Activated T-cell treated with anti-CD3 and anti-CD28 coated beads, Interleukin-2, amount 50 U/mL, for 4 hours (primary cell): ENCODE measurements at regions not wholly inside any gene's neighbourhood (a gene's known extent, or its start where the extent isn't known, plus 50 kb on each side); places are given as distances from the start of the nearest gene placed in this dataset.

Experiments used
- ATAC-seq, 2 donors: fragments of 200-7000 bp; cut with Tn5 transposase; one replicate each; pipeline ENCODE4 v1.10.0; 2021
- DNase-seq: peaks from one replicate; pipeline ENCODE4 v3.0.0-alpha.2; 2020
- H3K27me3 Mint-ChIP-seq: one replicate; pipeline ENCODE4 v1.8.0; 2021; ENCODE audit warnings: low read depth, mixed read lengths
- H3K36me3 Mint-ChIP-seq: one replicate; pipeline ENCODE4 v1.8.0; 2022; ENCODE audit warnings: mixed read lengths; ENCODE audit not compliant: insufficient read depth
- H3K4me1 Mint-ChIP-seq: one replicate; pipeline ENCODE4 v1.8.0; 2021; ENCODE audit warnings: low read depth, mixed read lengths
- H3K4me3 Mint-ChIP-seq: one replicate; pipeline ENCODE4 v1.8.0; 2021; ENCODE audit warnings: mild to moderate bottlenecking, moderate library complexity, mixed read lengths
- H3K9me3 Mint-ChIP-seq: one replicate; pipeline ENCODE4 v1.8.0; 2021; ENCODE audit warnings: mixed read lengths

DNA sequence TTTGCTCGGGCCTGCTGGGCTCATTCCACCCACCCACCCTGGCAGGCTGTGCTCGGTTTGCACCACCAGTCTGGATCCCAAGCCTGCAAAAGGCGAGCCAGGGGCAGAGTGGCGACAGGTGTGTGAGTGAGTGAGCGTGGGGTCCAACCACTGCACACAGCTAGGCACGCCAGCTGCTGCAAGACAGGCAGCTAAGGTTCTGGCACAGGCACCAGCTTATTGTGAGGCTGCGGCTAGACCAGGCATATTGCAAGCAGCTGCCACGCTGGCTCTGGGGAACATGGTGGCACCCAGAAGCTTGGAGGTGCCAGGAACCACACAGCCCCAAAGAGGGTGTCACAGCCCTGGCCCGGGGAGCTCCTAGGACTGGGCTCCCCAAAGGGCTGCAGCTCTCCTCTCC, 205.1 kb downstream of the ANKRD60 start:
- peaks cover 13% of the 10 kb centered on the region for H3K27me3 Mint-ChIP-seq
- no peak for ATAC-seq
- no peaks in the 10 kb centered on the region for H3K9me3 Mint-ChIP-seq

DNA sequence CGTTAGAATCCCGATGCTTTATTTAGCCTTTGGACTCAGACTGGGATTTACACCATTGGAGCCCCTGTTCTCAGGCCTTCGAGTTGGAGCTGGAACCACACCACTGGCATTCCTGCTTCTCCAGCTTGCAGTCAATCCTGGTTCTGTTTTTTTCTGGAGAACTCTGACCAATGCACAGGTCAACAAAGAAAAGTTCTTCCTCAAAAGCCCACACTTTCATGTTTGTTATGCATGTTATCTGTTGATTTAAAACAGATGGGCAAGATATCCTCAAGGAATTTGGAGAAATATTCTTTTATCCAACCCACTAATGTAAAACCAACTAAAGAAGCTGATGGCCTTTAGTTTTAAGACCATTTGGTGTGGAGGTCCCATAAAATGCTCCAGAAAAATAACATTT, 205.7 kb downstream of the ANKRD60 start:
- H3K9me3 Mint-ChIP-seq: no peaks in the 10 kb centered on the region
- H3K27me3 Mint-ChIP-seq: peaks cover 14% of the 10 kb centered on the region
- no peak for ATAC-seq
- no peaks in the 10 kb centered on the region for H3K4me1 Mint-ChIP-seq
- no peak for DNase-seq
- H3K4me3 Mint-ChIP-seq: no peak overlapping the region
- no peaks in the 10 kb centered on the region for H3K36me3 Mint-ChIP-seq

More for the DNA sequence above, 205.1 kb downstream of the ANKRD60 start:
- H3K36me3 Mint-ChIP-seq: no peaks in the 10 kb centered on the region
- DNase-seq: no peak
- no peak overlapping the region for H3K4me3 Mint-ChIP-seq
- no peaks in the 10 kb centered on the region for H3K4me1 Mint-ChIP-seq

DNA sequence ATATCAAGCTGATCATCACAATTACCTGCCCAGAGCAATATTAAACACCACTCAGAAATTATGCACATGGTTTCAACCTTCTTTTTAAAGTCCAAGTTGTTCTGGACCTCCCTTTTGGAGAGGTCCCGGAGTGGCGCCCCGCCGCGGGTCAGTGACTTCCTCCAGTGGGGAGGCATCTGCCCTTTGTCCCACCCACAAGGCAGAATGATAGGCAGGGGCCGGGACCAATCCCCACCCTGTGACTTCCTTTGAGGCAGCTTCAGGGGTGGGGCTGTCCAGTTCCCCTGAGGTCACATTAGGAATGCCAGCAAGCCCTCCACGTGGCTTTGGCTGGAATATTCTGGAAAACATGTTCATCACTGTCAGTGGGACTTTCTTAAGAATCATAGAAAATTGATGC, 207.0 kb downstream of the ANKRD60 start:
- DNase-seq (no peak), ATAC-seq (no peak)
- Mint-ChIP-seq H3K27me3 (peaks cover 9% of the 10 kb centered on the region), H3K4me1 (no peaks in the 10 kb centered on the region), H3K36me3 (no peaks in the 10 kb centered on the region), H3K4me3 (no peak overlapping the region), H3K9me3 (no peaks in the 10 kb centered on the region)

DNA sequence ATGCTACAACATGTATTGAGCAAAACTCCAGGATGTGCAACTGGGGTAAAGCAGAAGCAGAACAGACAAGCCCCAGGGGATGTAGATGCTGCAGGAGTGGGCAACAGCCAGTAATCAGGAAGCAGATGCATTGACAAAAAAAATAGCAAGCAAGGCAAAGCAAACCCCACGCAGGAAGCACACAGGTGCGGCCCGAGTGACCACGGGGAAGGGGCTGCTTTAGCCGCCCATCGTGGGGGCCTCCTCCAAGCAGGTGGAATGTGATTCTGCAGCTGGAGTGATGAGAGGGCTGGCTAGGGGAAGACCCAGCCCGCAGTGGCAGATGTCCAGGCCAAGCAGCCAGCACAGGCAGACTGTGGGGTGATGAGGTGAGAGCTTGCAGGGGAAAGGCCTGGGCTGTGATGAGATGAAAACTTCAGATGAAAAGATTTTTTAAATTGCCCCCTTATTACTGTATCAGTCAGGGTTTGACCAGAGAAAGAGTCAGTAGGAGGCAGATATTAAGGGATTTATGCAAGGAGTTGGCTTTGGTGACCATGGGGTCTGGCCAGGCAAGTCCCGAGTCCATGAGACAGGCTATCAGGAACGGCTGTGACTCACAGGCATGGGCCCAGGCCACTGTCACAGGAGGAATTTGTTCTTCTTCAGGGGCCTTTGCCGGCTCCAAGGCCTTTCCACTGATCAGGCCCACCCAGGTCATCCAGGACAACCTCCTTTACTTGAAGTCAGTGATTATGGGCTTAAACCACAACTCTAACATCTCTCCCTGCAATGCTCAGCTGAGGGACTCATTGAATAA, 207.6 kb downstream of the ANKRD60 start:
- Mint-ChIP-seq H3K9me3 (no peaks in the 10 kb centered on the region), H3K4me3 (no peak overlapping the region), H3K27me3 (peaks cover 9% of the 10 kb centered on the region), H3K4me1 (no peaks in the 10 kb centered on the region), H3K36me3 (no peaks in the 10 kb centered on the region)
- ATAC-seq (no peak), DNase-seq (no peak)

DNA sequence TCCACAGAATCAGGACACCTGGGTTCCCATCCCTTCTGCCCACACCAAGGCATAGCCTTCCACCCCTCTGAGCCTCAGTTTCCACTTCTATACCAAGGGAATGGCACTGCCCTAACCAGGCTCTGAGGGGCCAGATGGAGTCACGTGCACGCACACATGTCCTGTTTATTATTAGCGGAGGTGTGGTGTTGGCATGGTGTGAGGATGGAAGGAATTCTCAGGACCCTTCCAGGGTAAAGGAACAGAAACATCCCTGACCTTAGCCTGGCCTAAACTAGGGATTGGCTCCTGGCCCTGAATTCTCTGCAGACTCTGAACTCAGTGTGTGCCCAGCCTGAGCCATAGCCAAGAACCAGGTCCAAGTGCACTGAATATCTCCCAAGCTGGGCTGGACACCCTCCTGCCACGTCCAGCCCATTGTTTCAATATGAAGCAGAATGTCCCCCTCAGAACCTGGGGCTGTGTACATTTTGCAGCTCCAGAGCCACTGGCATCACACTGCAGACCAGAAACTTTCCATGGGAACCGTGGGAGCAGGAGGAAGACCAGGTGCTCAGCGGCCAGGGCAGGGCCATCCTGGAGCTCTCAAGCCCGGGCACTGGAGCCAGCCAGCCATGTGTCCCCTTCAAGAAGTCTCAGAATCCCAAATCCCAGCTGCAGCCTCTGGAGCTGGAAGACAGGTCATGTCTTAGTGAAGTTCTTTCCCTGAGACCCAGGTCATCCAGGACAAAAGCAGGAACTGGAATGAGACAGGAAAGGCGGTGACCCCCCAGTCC, 208.4 kb downstream of the ANKRD60 start:
- Mint-ChIP-seq H3K27me3 (peaks cover 13% of the 10 kb centered on the region), H3K36me3 (no peaks in the 10 kb centered on the region), H3K4me1 (peaks cover under 1% of the 10 kb centered on the region), H3K9me3 (no peaks in the 10 kb centered on the region), H3K4me3 (no peak overlapping the region)
- no peak for DNase-seq
- ATAC-seq: no peak

DNA sequence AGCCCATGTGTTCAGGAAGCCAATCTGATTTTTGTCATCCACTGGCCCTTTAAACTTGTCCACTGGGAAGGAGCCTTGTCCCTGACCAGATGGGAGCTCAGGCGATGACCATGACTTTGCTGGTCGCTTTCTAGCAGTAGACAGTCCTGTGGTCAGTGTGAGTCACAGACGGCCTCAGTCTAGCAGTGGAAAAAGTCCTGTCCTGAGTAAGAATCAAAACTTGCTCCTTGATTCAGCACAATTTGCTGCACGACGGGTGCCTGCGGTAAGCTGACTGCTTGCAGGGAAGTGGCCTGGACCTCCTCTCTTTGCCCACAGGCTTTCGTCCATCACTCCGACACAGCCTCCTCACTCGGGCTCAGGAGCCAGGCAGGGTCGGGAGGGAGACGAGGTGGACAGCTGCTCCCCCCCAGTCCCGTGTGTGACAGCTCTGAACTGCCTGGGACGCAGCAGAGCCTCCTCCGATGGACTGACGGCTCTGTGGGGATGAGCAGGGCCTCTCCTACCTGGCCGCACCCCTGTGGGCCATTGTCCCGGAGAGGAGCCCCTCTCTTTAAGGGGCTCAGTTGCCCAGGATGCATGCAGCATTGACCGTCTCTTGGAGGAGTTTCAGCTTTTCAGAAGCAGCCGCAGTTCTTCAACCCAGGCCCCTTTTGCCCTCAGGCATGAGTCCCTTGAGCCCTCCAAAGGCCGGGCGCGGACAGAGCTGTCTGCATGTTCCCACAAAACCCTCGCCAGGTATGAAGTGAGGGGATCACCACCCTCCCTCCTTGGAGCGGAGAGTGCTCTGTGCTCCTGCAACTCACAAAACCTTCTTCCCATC, 209.2 kb downstream of the ANKRD60 start:
- Mint-ChIP-seq H3K4me3 (no peak overlapping the region), H3K9me3 (no peaks in the 10 kb centered on the region), H3K27me3 (peaks cover 13% of the 10 kb centered on the region), H3K4me1 (peaks cover 7% of the 10 kb centered on the region), H3K36me3 (no peaks in the 10 kb centered on the region)
- no peak for ATAC-seq
- no peak for DNase-seq

DNA sequence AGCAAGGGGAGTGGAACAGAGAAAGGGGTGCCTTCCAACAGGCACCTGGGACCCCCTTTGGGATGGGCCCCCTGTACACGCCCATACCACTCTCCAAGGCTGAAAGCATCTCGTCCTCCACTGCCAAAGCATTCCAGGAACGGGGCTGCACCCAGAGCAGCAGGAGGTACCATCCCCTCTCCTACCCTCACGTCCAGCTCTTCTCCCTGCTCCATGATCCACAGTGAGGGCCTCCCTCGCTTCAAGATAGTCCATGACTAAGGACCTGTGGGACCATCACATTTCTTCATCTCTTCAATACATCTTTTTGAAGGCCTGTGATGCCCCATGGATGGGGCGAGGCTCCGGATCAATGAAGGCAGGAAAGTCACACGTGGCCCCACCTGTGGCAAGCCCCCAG, 209.9 kb downstream of the ANKRD60 start:
- DNase-seq (no peak), ATAC-seq (no peak)
- Mint-ChIP-seq H3K9me3 (no peaks in the 10 kb centered on the region), H3K4me1 (peaks cover 9% of the 10 kb centered on the region), H3K36me3 (no peaks in the 10 kb centered on the region), H3K4me3 (no peak overlapping the region), H3K27me3 (peaks cover 13% of the 10 kb centered on the region)

DNA sequence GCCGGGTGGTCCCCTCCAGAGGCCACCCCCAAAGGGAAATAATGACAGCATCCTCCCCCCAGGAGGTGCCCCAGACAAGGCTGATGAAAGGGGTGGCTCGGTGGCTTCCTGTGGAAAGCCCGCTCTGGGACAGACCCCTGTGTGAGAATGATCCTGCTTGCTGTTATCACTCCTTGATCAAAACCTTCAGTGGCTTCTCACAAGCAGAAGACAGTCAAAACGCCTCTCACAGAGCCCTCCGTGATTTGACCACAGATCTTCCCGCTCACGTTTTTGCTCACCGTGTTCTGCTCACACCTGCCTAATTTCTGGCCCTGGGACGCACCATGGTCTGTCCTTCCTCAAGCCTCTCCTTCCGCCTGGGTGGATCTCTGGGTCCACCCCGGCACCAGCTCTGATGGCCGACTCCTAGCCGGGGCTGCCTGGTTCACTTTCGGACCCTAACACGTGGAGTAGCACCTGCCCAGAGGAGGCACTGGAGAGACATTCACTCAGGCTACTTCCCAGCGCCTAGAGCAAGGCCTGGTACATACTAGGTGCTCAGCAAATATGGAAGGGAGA, 210.4 kb downstream of the ANKRD60 start:
- H3K4me1 Mint-ChIP-seq: peaks cover 9% of the 10 kb centered on the region
- H3K36me3 Mint-ChIP-seq: no peaks in the 10 kb centered on the region
- ATAC-seq: no peak
- H3K9me3 Mint-ChIP-seq: no peaks in the 10 kb centered on the region
- peaks cover 17% of the 10 kb centered on the region for H3K27me3 Mint-ChIP-seq
- DNase-seq: no peak
- H3K4me3 Mint-ChIP-seq: no peak overlapping the region

DNA sequence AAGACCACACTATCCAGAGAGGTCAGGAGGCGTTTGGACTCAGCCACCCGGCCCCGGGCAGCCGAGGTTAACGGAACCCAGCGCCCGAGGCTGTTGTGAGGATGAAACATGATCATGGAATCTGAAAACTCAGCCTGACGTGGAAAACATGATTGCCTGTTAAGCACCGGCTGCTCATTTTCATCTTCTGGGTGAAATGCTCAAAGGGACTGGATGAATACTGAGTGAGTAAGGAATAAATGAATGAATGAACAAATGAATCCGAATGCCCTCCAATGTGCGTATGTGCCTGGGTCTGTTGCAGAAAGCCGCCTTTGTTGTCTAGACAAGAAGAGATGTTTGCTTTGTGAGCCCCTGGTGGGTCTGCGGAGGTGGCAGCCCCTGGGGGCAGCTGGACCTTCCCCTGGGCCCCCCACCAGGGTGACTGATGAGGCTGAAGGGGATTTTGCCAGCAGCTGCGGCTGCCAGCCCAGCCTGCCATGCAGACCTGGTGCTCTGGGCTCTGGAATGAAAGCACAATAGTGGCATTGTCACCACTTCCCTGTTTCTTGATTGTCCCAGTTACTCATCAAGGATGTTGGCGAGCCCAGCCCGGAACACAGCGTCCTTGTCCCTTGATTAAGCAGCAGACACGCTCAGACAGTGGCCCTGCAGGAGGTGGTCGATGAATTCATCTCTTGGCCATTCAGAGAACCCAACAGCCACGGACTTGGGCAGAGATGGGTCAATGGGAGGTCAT, 211.1 kb downstream of the ANKRD60 start:
- H3K27me3 Mint-ChIP-seq: peaks cover 18% of the 10 kb centered on the region
- ATAC-seq (no peak), DNase-seq (no peak)
- no peaks in the 10 kb centered on the region for H3K36me3 Mint-ChIP-seq
- peaks cover 9% of the 10 kb centered on the region for H3K4me1 Mint-ChIP-seq
- no peaks in the 10 kb centered on the region for H3K9me3 Mint-ChIP-seq
- H3K4me3 Mint-ChIP-seq: no peak overlapping the region

DNA sequence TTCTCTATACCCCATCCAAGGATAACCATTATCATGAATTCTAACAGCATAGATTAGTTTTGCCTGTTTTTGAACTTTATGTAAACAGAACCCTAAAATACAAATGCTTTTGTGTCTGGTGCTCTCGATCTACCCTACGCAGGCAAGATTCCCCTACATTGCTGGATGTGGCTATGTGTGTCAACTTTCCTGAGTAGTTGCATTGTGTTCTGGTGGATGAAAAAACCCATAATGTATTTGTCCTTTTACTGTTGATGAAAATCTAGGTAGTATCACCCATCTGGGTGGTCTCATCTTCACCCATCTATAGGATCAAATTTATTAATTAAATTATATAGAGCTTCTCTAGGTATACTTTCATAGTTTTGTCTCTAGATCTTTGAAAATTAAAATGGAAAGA, 211.7 kb downstream of the ANKRD60 start:
- no peak for DNase-seq
- Mint-ChIP-seq H3K36me3 (no peaks in the 10 kb centered on the region), H3K9me3 (no peaks in the 10 kb centered on the region), H3K27me3 (peaks cover 23% of the 10 kb centered on the region), H3K4me3 (no peak overlapping the region), H3K4me1 (peaks cover 9% of the 10 kb centered on the region)
- ATAC-seq: no peak

DNA sequence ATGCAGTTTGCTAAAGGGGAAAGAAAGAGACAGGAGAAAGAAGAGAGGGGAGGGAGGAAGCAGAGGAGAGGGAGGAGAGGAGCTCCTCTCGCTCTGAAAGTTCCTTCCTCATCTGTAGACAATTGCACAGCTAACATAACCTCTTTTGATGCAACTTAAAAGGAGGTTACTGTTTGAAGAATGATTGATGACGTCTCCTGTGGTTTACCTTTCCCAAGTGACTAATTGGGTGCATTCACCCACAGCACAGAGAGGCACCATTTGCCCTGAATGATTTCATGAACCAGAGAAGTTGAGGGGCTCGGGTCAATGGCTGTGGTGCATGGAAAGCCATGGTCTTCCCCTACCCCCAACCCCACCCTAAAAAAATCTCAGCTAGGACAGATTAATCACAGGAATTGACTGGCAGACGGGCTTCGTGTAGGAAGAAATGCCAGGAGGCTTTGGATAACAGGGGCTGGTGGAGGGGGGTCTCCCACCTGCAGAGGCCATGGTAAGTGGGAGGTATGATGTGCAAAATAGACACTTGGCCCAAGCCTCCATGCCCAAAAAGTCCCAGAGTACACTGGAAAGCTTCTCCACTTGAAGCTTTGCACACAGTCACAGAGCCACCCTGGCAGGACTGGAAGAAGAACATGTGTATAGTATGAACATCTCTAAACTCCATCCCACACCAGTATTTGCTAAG, 213.7 kb downstream of the ANKRD60 start:
- no peaks in the 10 kb centered on the region for H3K36me3 Mint-ChIP-seq
- ATAC-seq (peak; percentile 87 to 95), DNase-seq (no peak)
- H3K4me3 Mint-ChIP-seq: no peak overlapping the region
- peaks cover 9% of the 10 kb centered on the region for H3K4me1 Mint-ChIP-seq
- peaks cover 29% of the 10 kb centered on the region for H3K27me3 Mint-ChIP-seq
- H3K9me3 Mint-ChIP-seq: no peaks in the 10 kb centered on the region

DNA sequence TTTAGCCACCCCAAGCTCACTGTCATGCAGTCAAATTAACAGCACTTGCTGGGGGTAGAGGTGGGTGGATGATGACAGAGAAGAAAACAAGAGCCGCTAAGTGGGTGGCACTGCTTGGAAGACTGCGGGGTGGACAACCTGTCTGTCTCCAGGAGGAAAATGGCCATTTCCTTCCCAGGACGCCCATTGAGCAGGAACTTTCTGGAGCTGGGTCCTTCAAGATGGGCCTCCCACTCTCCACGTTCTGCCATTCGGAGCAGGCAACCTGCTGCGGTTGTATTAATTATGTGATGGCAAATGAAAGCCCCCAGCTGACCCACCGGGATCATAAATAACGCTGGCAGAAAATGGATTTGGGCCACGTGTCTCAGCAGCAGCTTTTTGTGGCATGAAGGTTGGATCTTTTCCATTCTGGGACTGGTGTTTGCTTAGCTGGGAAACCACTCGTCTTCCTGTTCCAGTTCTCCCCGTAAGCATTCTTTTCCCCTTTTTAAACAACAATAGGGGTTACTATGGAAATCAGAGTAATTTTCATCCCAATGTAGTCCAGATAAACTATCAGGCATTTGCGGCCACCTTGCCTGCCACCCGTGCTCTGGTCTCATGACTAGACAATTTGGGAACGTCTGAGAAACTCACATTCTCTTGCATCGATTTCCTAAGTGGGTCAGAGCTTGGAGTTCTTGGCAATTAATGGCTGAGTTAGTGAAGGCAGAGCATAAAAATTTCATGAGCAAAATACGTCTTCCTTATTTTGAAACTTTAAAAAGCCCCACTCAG, 215.5 kb downstream of the ANKRD60 start:
- no peak for ATAC-seq
- Mint-ChIP-seq H3K36me3 (no peaks in the 10 kb centered on the region), H3K4me1 (peaks cover 9% of the 10 kb centered on the region), H3K27me3 (peaks cover 34% of the 10 kb centered on the region), H3K4me3 (no peak overlapping the region), H3K9me3 (no peaks in the 10 kb centered on the region)
- DNase-seq: no peak
